Germinal center (tissue), 1 donor: ENCODE measurements at regions not wholly inside any gene's neighbourhood (a gene's known extent, or its start where the extent isn't known, plus 50 kb on each side); places are given as distances from the start of the nearest gene placed in this dataset.

ENCODE experiments used
- DNase-seq: peaks from one replicate; pipeline ENCODE4 v3.0.0; 2012; ENCODE audit warnings: mixed read lengths, low spot score

- DNase-seq: no peak
Observed at GRCh38 chr13:83333614-83334388, 548.5 kb downstream of the SLITRK1 start.

GRCh38 chr13:83332751-83333150 is 549.5 kb downstream of the SLITRK1 start:
- DNase-seq: no peak

- DNase-seq: no peak
Observed at GRCh38 chr13:83327091-83327490, 555.2 kb downstream of the SLITRK1 start.

- DNase-seq: no peak
Observed at GRCh38 chr13:83325125-83325853, 557.0 kb downstream of the SLITRK1 start.

- DNase-seq: no peak
Observed at GRCh38 chr13:83311886-83312577, 570.2 kb downstream of the SLITRK1 start.

- no peak for DNase-seq
Observed at GRCh38 chr13:83298617-83299016, 583.7 kb downstream of the SLITRK1 start.

GRCh38 chr13:83297586-83298290 is 584.5 kb downstream of the SLITRK1 start:
- no peak for DNase-seq

- DNase-seq: no peak
Observed at GRCh38 chr13:83295686-83296085, 586.6 kb downstream of the SLITRK1 start.

GRCh38 chr13:83286737-83287136 is 595.5 kb downstream of the SLITRK1 start:
- DNase-seq: no peak

- no peak for DNase-seq
Observed at GRCh38 chr13:83281654-83282053, 600.6 kb downstream of the SLITRK1 start.

- no peak for DNase-seq
Observed at GRCh38 chr13:83274679-83275078, 607.6 kb downstream of the SLITRK1 start.

GRCh38 chr13:83272652-83273240 is 609.5 kb downstream of the SLITRK1 start:
- DNase-seq: no peak

GRCh38 chr13:83272076-83272475 is 610.2 kb downstream of the SLITRK1 start:
- no peak for DNase-seq

- DNase-seq: no peak
Observed at GRCh38 chr13:83265279-83265678, 617.0 kb downstream of the SLITRK1 start.

- no peak for DNase-seq
Observed at GRCh38 chr13:83248751-83249150, 633.5 kb downstream of the SLITRK1 start.

GRCh38 chr13:83232626-83233025 is 649.6 kb downstream of the SLITRK1 start:
- DNase-seq: no peak

- DNase-seq: no peak
Observed at GRCh38 chr13:83229574-83230305, 652.5 kb downstream of the SLITRK1 start.

- DNase-seq: no peak
Observed at GRCh38 chr13:83223546-83223945, 658.7 kb downstream of the SLITRK1 start.

GRCh38 chr13:83221813-83222241 is 660.4 kb downstream of the SLITRK1 start:
- DNase-seq: no peak

- no peak for DNase-seq
Observed at GRCh38 chr13:83221256-83221655, 661.0 kb downstream of the SLITRK1 start.

GRCh38 chr13:83220241-83220640 is 662.0 kb downstream of the SLITRK1 start:
- no peak for DNase-seq
